Keratinocyte (primary cell): ENCODE measurements at regions not wholly inside any gene's neighbourhood (a gene's known extent, or its start where the extent isn't known, plus 50 kb on each side); places are given as distances from the start of the nearest gene placed in this dataset.
A peak's percentile ranks its signal among the peaks of the same experiment; 100 is the strongest.

Experiments
- DNase-seq: peaks from one replicate; pipeline ENCODE4 v3.0.0-alpha.2; 2011; ENCODE audit warnings: low read depth, missing footprints, low spot score
- FAIRE-seq: peaks from 2 replicates; lab custom pipeline; 2011; peaks lifted over from hg19 to GRCh38; lab: Jason Lieb, UNC
- H2AFZ ChIP-seq: 2 replicates; pipeline ENCODE4 v1.6.0; 2012; ENCODE audit warnings: low read length, control low read depth, inconsistent platforms; ENCODE audit not compliant: control insufficient read depth
- H3K27ac ChIP-seq: 2 replicates; pipeline ENCODE4 v1.5.1; 2011; ENCODE audit warnings: low read length; ENCODE audit not compliant: control insufficient read depth, insufficient read depth
- H3K27me3 ChIP-seq: 3 replicates; pipeline ENCODE4 v1.6.0; 2011; ENCODE audit warnings: low read length; ENCODE audit not compliant: control insufficient read depth, insufficient read depth; ENCODE audit errors: extremely low read depth
- H3K36me3 ChIP-seq, 2 experiments: 2 replicates in 1 of 2; 3 replicates in 1 of 2; pipeline ENCODE4 v1.5.1; 2011; ENCODE audit warnings: low read length in 2 of 2, mild to moderate bottlenecking in 1 of 2; ENCODE audit not compliant: control insufficient read depth in 2 of 2, insufficient read depth in 2 of 2; ENCODE audit errors: extremely low read depth in 1 of 2
- H3K4me1 ChIP-seq: 3 replicates; pipeline ENCODE4 v1.5.1; 2011; ENCODE audit warnings: low read length; ENCODE audit not compliant: control insufficient read depth, insufficient read depth; ENCODE audit errors: extremely low read depth
- H3K4me2 ChIP-seq: 3 replicates; pipeline ENCODE4 v1.6.0; 2011; ENCODE audit warnings: low read depth, low read length; ENCODE audit not compliant: control insufficient read depth, insufficient read depth; ENCODE audit errors: extremely low read depth
- H3K4me3 ChIP-seq, 3 experiments: fragments of 200-600 bp in 1 of 3; sonication (generic) in 1 of 3; 2 replicates in 2 of 3; 3 replicates in 1 of 3; pipeline ENCODE4 v1.5.1; 2011 to 2016; ENCODE audit warnings: low read length in 3 of 3, mild to moderate bottlenecking in 3 of 3, control low read depth in 2 of 3, inconsistent platforms in 1 of 3, low read depth in 1 of 3, mixed read lengths in 1 of 3, mixed run types in 1 of 3, moderate library complexity in 1 of 3; ENCODE audit not compliant: control insufficient read depth in 2 of 3, insufficient read depth in 2 of 3; ENCODE audit errors: extremely low read depth in 1 of 3
- H3K79me2 ChIP-seq: 2 replicates; pipeline ENCODE4 v1.6.0; 2012; ENCODE audit warnings: low read length; ENCODE audit not compliant: control insufficient read depth, insufficient read depth
- H3K9ac ChIP-seq: 3 replicates; pipeline ENCODE4 v1.6.0; 2011; ENCODE audit warnings: low read length; ENCODE audit not compliant: control insufficient read depth, insufficient read depth; ENCODE audit errors: extremely low read depth
- H3K9me1 ChIP-seq: 3 replicates; pipeline ENCODE4 v1.6.0; 2011; ENCODE audit warnings: low read length; ENCODE audit not compliant: control insufficient read depth, insufficient read depth; ENCODE audit errors: extremely low read depth
- H3K9me3 ChIP-seq: 2 replicates; pipeline ENCODE4 v1.5.1; 2012; ENCODE audit warnings: low read depth, low read length; ENCODE audit not compliant: control insufficient read depth
- H4K20me1 ChIP-seq: 3 replicates; pipeline ENCODE4 v1.6.0; 2011; ENCODE audit warnings: low read length; ENCODE audit not compliant: control insufficient read depth, insufficient read depth; ENCODE audit errors: extremely low read depth
- EZH2 ChIP-seq: IDR thresholded peaks from one replicate; pipeline ENCODE4 v1.6.1; 2012; ENCODE audit warnings: inconsistent platforms, mild to moderate bottlenecking, low read length, moderate library complexity
- dilution Hi-C: fragments of 300-500 bp; cut with MboI; formaldehyde crosslinking; loops from one replicate; pipeline ENCODE4 v1.7.0; 2020; ENCODE audit warnings: low sequenced_read_pairs; ENCODE audit not compliant: extremely low pct_ligation_motif_present
- TF ChIP-seq, protein P1 (sequence below), 3 experiments: IDR thresholded peaks in 1 of 3; conservative IDR thresholded peaks in 1 of 3; optimal IDR thresholded peaks in 1 of 3; 2 replicates in 2 of 3; 3 replicates in 1 of 3; pipeline versions ENCODE3 to v1.5.1; 2011; ENCODE audit warnings: low read length in 3 of 3, mild to moderate bottlenecking in 3 of 3, moderate library complexity in 2 of 3, control low read depth in 1 of 3, inconsistent platforms in 1 of 3; ENCODE audit not compliant: insufficient read depth in 2 of 3; ENCODE audit errors: extremely low read depth in 1 of 3

DNA sequence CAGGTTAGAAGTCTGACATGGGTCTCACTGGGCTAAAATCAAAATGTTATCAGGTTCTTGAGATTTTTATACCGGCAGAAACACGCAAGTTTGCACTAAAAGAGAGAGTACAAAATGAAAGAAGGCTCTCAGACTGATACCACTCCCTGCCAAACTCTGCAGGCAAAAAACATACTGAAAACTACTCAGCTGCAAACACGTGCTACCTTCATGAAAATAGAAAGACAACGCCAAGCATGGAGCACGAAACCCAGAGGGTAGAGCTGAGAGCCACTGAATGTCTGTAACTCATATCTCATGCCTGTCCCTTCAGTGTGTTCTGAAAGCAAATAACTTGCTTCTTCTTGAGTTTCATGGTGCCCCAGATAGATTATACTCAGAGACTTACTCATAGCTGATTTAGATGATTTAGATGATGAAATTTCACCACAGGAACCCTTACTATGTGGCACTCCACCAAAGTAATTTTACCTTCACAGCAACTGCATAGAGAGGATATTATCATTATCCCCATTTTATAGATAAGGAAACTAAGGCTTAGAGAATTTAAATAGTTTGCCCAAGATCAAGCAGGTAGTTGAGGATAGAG lies 313.0 kb upstream of the SLC39A10 start:
- dilution Hi-C loops = no loop called here
- Histone ChIP-seq H3K36me3 (no peaks in the 10 kb centered on the region), H4K20me1 (no peaks in the 10 kb centered on the region), H3K4me2 (no peak overlapping the region), H3K9ac (no peak overlapping the region), H3K9me3 (no peaks in the 10 kb centered on the region), H3K27ac (no peak overlapping the region), H3K4me3 (no peak overlapping the region), H2AFZ (no peak overlapping the region), H3K4me1 (no peaks in the 10 kb centered on the region), H3K9me1 (no peaks in the 10 kb centered on the region), H3K27me3 (no peaks in the 10 kb centered on the region), H3K79me2 (no peaks in the 10 kb centered on the region)
- DNase-seq = no peak
- TF ChIP-seq, protein P1, sequence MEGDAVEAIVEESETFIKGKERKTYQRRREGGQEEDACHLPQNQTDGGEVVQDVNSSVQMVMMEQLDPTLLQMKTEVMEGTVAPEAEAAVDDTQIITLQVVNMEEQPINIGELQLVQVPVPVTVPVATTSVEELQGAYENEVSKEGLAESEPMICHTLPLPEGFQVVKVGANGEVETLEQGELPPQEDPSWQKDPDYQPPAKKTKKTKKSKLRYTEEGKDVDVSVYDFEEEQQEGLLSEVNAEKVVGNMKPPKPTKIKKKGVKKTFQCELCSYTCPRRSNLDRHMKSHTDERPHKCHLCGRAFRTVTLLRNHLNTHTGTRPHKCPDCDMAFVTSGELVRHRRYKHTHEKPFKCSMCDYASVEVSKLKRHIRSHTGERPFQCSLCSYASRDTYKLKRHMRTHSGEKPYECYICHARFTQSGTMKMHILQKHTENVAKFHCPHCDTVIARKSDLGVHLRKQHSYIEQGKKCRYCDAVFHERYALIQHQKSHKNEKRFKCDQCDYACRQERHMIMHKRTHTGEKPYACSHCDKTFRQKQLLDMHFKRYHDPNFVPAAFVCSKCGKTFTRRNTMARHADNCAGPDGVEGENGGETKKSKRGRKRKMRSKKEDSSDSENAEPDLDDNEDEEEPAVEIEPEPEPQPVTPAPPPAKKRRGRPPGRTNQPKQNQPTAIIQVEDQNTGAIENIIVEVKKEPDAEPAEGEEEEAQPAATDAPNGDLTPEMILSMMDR (optimal IDR thresholded peaks at IDR 0.05 in 1 of 3, IDR thresholded peaks at IDR 0.05 in 1 of 3, conservative IDR thresholded peaks at IDR 0.05 in 1 of 3; ENCODE audit: extremely low read depth in 1 of 3, insufficient read depth in 2 of 3, low read length in 3 of 3) = no peak
- TF ChIP-seq EZH2 = no peak
- FAIRE-seq = peak; percentile 9

DNA sequence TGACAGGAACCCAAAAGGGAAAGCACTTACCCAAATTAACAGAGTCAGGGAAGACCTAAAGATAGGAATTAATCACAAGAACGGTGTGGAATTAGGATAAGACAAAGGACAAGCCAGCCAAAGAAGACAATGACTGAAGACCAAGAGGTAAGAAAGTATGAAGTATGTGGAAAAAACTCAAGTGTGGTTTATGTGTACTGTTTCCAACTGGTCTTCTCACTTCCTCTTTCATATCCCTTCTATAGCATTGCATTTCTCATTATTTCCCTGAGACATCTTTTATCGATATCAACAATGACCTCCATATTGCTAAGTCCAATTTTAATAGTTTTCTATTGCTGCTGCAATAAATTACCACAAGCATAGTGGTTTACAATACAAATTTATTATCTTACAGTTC lies 313.5 kb upstream of the SLC39A10 start:
- Histone ChIP-seq H3K79me2 (no peaks in the 10 kb centered on the region), H2AFZ (no peak overlapping the region), H3K4me2 (no peak overlapping the region), H3K27me3 (no peaks in the 10 kb centered on the region), H3K9me1 (no peaks in the 10 kb centered on the region), H3K27ac (no peak overlapping the region), H3K9ac (no peak overlapping the region), H3K4me3 (no peak overlapping the region), H3K4me1 (no peaks in the 10 kb centered on the region), H3K9me3 (no peaks in the 10 kb centered on the region), H4K20me1 (no peaks in the 10 kb centered on the region), H3K36me3 (no peaks in the 10 kb centered on the region)
- no peak for TF ChIP-seq EZH2
- dilution Hi-C loops = no loop called here
- FAIRE-seq = no peak
- no peak for DNase-seq

DNA sequence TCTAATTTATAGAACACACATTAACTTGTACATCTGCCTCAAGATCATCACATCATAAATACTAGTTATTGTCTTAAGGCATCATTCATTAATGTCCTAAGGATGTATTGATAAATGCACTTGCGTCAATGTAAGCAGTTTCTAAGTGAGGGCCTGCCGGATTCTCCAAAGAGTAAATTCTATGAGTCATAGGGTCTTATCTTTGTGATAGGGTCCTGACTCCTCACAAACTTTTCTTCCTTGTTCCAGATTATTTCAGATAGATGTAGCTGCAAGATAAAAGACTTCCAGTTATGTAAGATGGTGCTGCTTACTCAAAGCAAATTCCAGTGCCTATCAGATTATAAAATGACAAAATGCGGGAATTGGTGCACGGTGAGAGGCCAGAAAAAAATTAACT lies 315.0 kb upstream of the SLC39A10 start:
- Histone ChIP-seq H3K4me2 (no peak overlapping the region), H4K20me1 (no peaks in the 10 kb centered on the region), H3K9me1 (no peaks in the 10 kb centered on the region), H3K27me3 (no peaks in the 10 kb centered on the region), H3K27ac (no peak overlapping the region), H3K9me3 (no peaks in the 10 kb centered on the region), H3K79me2 (no peaks in the 10 kb centered on the region), H2AFZ (no peak overlapping the region), H3K4me3 (no peak overlapping the region), H3K4me1 (no peaks in the 10 kb centered on the region), H3K9ac (no peak overlapping the region), H3K36me3 (no peaks in the 10 kb centered on the region)
- DNase-seq (no peak), FAIRE-seq (no peak)
- TF ChIP-seq, protein P1 (optimal IDR thresholded peaks at IDR 0.05 in 1 of 3, IDR thresholded peaks at IDR 0.05 in 1 of 3, conservative IDR thresholded peaks at IDR 0.05 in 1 of 3; ENCODE audit: extremely low read depth in 1 of 3, insufficient read depth in 2 of 3, low read length in 3 of 3) = no peak
- no peak for TF ChIP-seq EZH2
- dilution Hi-C loops = no loop called here
